HG03342 (cell line): ENCODE measurements at regions not wholly inside any gene's neighbourhood (a gene's known extent, or its start where the extent isn't known, plus 50 kb on each side); places are given as distances from the start of the nearest gene placed in this dataset.
A peak's percentile ranks its signal among the peaks of the same experiment; 100 is the strongest.

Experiments
- ATAC-seq: cut with Tn5 transposase; IDR thresholded peaks from one replicate; pipeline ENCODE4 v1.9.1; 2021; ENCODE audit warnings: mild to moderate bottlenecking, moderate library complexity; ENCODE audit not compliant: unreplicated experiment

DNA sequence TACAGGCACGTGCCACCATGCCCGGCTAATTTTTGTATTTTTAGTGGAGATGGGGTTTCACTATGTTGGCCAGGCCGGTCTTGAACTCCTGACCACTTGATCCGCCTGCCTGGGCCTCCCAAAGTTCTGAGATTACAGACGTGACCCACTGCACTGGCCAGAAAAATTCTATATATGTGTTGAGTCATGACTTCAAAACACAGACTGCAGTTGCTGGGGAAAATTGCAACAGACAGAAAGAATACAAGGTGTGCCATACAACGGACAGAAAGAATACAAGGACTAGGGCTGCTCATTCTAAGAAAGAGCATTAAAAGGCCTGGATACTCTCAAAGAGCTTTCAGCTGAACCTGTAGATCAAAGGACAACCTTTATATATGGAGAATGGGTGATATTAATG, 109.6 kb upstream of the ACSL4 start:
- no peak for ATAC-seq

DNA sequence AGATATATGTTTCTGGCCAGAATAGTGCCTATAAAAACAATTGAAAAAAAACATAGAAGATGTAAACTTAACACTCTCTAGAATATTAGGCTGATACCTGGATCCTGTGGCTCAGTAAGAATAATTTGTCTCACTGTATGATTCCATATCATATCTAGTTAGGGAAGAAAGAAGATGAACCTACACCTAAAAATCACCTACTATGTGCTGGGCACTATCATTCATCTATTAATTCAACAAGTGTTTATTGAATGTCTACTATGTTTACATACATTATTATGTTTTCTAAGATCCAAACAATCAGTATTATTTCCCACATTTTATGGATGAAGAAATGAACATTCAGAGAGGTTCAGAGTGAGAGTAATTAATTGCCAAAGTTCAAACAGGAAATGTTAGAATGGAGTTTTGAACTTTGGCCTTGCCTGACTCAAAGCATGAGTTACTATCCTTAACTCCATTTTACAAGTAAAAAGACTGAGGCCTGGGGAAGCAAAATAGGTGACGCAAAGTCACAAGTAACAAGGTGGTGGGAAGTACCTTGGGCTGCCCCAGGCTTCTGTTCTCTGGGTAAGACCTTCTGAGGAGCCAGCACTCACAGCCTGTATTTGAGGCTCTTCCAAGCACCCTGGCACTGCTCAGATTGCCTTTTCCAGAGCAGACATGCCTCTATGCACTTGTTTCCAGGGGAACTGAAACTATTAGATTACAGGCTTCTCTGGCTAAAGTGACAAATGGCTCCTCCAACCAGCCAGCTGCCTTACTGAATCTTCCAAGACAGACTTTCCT, 111.1 kb upstream of the ACSL4 start:
- peak; percentile 54 for ATAC-seq

DNA sequence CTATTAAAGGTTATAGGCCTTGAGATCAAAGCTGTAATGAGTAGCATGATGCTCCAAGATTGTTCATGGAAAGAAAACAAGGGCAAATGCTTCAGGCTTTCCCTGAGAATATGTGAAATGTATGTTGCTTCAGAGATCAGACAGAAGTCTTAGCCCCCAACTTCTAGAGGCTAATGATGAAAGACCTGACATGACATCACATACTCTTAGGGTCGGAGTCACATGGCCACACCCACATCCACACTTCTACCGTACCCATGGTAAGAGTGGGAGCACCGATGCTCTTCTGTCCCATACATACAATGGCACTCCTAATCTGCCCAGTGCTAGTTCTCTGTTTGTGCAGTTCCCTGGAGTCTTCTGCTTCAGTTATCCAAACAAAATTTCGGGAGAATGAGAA, 111.9 kb upstream of the ACSL4 start:
- no peak for ATAC-seq

DNA sequence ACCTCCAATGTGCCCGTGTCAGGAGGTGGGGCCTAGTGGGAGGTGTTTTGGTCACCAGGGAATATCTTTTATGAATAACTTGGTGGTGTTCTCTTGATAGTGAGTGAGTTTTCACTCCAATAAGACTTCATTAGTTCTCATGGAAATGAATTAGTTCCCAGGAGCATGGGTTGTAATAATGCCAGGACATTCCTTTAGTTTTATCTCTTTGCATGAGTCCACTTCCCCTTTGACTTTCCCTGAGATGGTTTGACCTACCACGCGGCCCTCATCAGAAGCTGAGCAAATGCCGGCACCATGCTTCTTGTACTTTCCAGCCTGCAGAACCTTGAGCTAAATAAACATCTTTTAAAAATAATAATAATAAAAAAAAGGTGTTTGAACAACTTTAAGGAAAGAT, 112.9 kb upstream of the ACSL4 start:
- ATAC-seq = no peak

DNA sequence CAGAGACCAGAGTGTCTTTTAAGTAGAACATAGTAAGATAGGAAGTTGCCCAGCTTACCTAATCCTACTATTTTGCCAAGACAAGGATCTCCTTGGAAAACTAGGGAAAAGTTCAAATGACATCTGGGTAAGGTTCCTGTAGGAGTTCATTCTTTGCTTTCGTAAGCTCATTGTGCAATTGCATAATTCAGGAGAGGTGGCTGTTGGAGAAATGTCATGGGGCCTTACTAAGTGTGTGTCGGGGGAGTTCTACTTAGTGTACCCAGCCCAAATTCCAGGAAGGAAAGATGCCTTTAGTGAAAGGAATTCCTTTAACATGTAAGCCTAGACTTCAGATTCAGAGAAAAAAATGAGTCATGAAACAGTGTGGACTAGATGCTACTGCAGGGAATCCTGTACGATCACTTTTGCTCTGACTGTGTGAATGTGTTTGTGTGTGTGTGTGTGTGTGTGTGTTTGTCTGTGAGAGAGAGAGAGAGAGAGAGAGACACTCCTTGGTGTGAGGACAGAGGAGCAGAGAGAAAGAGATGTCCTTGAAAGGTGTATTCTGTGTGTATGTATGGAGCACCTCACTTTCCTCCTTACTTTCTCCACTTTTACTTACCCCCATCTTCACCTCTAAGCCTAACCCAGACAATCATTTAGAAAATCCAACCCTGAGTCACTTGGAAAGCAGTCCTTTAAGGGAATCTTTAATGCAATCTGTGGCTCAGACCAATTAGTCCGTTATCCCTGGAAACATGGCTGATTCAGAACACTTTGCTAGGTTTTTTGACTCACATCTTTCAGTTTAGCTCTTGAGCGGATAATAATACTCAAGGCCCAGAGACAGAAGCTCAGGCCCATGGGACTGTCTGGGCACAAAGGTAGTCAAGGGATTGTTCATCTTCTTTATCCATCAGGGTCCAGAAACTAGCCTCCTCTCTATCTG, 114.5 kb upstream of the ACSL4 start:
- no peak for ATAC-seq

DNA sequence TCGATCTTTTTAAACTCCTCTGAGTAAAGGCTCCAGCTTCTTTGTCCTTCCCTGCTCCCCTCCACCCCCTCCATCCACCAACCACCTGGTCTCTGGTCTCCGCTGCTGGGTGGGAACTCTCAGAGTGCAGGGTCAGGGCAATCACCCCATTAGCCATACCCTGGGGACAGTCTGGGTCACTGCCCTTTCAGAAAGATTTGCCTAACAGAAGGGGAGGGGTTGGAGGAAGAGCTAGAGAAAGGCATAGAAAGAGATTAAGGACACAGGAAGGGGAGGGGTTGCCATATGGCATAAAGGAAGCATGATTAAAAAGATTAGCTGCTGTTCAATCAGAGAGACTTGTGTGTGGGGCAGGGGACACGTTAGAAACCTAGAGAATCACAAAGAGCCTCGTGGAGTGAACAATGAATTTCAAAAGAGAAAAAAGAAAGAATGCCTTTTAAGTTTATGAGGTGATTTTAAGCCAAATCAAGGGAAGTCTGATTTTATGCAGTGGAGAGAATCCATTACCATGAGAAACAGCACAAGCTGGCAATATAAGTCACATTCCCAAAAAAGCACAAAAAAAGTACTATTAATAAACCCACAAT, 115.5 kb upstream of the ACSL4 start:
- ATAC-seq = peak; percentile 67

DNA sequence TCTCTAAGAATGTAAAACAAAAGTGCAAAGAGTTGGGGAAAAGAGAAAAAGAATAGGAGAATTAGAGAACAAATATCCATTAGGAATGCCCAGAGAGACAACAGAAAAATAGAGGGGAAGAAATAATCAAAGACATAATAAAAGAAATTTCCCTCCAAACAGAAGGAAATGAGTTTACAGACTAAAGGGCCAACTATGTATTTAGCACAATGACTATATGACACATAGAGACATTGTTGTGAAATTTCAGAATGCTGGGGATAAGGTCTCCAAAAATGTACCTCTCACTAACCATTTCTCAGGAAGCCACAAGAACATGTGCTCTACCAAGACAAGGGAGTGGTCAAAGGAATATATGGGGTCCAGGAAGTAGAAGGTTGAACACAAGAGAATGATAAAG, 121.0 kb upstream of the ACSL4 start:
- no peak for ATAC-seq

DNA sequence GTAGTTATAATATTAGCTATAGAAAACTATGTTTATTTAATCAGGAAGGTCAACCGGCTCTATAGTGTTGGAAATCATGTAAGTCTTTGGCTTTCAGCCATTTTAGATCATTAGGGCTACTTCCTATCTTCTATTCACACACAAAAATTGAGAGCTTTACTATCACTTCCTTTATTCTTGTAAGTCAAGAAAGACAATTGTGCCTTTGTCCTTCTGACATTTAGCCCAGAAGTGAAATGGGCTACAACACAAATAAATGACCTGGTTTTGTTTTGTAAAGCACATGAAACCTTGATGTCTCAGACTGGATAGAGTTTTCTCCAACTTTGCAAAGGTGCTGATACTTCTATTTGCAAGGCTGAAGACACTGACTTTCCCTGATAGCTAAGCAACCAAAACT, 122.4 kb upstream of the ACSL4 start:
- peak; percentile 83 for ATAC-seq

DNA sequence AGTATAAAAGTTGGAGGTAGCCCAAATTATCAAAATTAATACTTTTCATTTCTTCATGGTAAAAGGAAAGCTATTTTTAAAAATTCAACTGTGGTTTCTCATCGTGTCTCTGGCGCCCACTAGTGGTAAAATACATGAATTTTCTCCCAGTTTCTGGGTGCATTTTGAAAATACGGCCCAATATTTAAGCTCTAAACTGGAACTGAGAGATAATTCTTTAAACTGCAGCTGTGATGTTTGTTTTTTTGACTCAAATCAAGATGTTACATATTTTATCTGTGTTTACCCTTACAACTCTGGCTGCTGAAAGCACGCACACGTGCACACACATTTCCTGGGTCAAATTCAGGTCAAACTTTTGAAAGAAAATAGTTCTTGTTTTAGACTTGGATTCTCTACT, 123.9 kb upstream of the ACSL4 start:
- no peak for ATAC-seq

DNA sequence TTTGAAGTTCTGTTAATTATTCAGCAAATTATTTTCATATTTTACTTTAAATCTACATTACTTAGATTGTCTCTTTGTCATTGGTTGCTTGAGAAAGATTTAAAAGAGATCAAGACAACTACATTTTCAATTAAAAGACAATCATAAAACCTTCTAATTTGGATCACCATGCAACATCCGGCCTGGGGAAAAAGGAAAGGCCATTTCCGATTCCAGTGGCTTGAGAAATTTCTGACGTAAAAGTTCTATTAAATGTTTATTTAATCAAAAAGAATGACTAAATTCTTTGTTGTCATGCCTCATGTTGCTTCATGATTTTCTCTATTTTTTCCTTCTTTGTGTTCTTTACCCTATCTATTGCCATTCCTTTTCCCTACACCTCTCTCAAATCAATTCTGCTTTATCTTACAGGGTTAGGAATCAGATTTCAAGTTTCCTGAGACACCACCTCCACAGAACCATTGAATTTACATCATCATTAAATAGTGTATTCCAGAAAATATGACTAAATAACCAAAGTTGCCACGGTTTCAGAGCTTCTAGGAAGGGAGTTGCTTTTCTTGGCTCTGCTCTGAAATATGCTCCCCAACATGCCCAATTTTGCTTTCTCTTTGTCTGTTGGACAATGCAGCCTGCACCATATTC, 124.6 kb upstream of the ACSL4 start:
- ATAC-seq = no peak

DNA sequence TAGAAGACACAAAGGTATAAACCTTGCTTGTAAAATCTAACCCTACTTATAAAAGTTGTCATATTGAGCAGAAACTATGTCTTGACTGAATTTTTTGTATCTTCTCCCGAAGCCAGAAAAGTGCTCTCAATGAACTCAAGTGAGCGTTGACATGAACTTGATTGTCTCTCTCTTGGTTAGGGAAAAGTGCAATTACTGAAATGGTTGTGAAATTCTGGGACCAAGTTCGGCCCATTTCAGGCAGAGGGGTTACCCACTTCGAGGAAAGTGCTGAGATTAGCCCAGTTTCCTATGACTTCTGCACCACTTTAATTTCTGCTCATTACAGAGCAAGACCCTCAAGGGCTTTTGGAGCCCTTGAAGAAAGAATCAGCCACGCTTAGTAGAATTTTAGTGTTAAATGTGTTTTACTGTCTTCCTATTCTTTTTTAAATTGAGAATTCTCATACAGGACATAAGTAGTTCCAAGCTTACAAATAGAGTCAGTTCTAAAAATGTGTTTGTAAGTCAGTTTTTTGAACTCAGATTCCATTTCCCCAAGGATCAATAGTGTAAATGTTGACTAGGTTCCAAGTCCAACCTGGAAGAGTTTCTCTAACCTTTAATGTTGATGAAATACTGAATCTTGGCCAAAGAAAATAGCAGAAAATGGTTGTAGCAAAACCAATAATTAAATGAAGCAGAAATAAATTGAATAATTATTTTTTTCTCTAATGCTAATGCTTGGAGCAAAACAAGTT, 125.7 kb upstream of the ACSL4 start:
- ATAC-seq = no peak

DNA sequence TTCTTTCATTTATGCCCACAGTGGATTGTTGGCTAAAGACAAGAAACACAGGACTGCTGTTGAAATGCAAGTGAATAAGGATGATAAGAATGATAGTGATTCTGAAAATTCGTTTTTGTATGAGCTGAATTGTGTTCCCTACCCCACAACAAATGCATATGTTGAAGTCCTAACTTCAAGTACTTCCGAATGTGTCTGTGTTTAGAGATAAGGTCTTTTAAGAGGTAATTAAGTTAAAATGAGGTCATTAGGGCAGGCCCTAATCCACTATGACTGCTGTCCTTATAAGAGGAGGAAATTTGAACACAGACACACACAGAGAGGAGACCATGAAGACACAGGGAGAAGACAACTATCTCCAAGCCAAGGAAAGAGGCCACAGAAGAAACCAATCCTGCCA, 126.6 kb upstream of the ACSL4 start:
- no peak for ATAC-seq

DNA sequence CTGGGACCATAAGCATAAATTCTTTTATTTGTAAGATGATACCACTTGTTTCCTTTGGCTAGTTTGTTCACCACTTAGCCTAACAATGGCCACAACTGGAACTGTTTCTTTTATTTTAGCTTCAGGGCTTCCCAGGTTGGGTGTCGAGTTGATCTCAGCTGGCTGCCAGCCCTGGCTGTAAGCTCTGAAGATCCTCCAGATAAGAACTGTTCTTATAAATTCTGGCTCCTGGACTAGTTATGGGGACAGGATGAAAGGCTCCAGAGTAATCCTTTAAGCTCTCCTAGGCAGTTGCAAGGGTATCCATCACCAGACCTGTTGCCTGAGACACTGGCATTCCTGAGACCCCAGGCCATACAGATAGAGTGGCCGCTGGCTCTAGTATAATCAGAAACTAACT, 129.4 kb upstream of the ACSL4 start:
- ATAC-seq = no peak

DNA sequence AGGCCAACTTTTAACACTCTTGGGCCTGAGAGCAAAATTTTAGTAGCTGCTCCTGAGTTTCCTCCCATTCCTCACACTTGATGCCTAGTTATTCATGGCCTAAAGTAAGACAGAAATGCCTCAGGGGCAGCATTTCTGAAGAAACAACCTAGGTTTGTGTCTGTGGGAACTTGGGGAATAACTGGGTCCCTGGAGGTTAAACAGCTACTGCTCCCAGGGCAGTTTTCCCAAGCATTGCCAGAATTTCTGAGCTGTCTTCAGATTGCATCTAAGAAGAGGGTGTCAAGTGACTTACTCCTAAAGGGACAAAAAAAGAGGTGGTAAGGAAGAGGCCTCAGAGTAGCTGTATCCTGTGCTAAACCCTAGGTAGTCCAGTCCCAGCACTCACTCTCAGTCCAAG, 130.8 kb upstream of the ACSL4 start:
- no peak for ATAC-seq

DNA sequence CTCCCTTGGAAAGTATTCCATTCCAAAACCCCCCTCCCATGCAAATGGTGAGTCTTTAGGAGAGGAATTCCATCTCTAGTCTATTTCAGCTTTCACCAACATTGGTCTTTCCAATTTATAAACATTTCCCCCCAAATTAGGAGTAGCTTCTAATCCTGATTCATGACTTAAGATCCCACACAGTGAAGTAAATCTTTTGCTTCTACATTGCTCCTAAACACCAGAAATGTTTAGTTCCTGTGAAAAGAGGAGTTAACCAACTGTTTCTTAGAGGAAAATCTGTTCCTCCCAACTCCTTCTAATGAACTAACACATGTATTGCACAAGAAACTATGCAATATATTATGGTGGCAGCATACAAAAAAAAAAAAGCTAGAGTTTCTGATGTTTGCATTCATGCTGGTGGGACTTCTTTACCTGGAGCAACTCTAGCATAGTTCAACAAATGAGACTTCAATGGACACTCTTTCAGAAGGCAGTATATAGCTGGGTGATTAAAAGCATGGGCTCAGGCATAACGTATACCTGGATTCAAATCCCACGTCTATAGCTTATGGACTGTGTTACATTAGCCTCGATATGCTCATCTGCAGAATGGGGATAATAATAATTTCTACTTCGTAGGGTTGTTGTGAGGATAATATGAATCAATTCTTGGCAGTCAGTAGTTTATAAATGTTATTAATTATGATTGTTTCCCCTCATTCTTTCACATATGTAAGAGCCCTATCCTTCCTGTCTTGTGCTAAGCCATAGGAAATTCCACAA, 131.6 kb upstream of the TMEM164 start:
- ATAC-seq = no peak

DNA sequence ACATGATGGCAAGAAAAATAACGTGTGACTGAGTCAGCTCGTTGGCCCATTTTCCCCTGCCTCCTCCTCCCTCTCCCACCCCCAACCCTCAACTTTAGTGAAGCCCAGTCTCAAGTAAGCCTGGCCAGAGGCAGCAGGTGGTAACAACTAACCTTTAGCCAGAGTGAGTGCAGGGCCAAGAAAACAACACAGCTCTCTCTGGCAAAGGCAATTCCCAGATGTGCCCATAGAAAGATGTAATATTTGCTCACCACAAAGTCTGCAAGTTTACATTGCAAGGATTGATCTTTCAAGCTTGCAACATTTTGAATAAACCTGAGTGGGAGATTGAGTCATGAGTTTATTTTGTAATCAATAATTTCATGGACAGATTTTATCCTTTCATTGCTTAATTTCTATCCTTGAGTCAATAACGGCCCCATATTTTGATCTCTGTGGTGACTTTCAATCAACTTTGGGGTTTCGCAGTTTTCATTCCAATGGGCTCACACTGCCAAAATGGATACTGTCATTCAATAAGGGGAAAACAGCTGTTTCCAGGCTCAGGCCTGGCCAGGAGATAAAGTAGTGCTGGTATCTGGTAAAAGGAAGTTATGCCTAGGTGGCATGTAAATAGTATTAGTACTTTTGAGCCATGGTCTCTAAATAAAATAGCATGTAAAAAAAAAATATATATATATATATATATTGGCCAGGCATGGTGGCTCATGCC, 130.7 kb upstream of the TMEM164 start:
- no peak for ATAC-seq

DNA sequence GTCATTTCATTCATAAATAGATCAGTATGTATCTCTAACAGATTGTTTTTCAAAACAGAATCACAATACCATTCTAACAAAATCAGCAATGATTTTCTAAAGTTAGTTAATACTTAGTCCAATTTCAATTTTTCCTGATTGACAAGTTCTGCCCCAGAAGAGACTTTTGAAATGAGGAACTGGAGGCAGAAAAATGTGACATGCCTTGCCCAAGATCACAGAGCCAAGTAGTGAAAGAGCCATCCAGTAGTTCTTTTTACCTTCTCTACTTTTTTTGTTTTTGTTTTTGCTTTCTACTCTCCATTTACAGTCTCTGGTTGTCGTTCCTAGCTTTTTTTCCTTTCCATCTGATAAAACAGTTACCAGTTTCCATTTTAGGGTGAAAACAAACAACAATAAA, 129.3 kb upstream of the TMEM164 start:
- no peak for ATAC-seq

DNA sequence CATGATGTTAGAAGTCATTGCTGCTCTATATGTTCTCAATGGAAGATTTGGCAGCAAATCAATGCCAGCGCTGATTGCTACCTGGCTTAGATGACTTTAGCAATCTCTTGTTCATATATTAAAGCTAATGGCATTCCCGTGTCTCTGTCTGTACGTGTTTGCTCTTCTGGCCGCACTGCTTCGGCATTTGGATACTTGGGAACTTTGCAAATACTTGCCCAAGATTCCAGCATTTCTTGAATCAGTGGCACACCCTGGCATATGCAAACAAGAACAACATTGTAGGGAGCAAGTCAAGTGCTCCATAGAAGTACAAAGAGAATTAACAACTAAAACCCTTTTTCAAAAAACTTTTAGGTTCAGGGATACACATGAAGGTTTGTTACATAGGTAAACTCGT, 128.9 kb upstream of the TMEM164 start:
- no peak for ATAC-seq

DNA sequence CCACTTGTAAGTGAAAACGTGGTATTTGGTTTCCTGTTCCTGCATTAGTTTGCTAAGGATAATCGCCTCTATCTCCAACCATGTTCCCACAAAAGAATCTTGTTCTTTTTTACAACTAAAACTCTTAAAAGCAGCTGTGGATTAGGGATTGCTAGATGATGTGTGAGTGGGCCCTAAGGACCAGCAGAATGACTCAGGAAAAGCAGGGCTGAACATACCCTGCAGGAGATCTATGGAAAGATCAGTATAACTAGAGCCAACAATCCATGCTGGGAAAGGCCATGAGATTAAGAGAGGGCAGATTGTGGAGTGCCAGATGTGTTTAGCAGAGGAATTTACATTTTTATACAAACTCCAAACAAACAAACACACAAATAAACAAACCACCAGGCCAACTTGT, 128.4 kb upstream of the TMEM164 start:
- ATAC-seq = no peak
